Tibial artery (tissue), 4 donors: ENCODE measurements at regions not wholly inside any gene's neighbourhood (a gene's known extent, or its start where the extent isn't known, plus 50 kb on each side); places are given as distances from the start of the nearest gene placed in this dataset.

Experiments used
- DNase-seq, 2 donors: peaks; one replicate each; pipeline ENCODE4 v3.0.0-alpha.2; 2019
- H3K27ac ChIP-seq, 2 donors: fragments of 200-600 bp; sonication (generic) in 1 of 2; 1 replicate in 1 of 2; 2 replicates in 1 of 2; pipeline ENCODE4 v1.5.1; 2018 to 2019; ENCODE audit warnings: mild to moderate bottlenecking in 1 of 2
- H3K27me3 ChIP-seq, 2 donors: fragments of 200-600 bp; sonication (generic) in 1 of 2; one replicate each; pipeline versions ENCODE4 v1.5.1 to v1.6.0; 2016 to 2019
- H3K36me3 ChIP-seq, 3 donors: fragments of 200-600 bp; sonication (generic) in 2 of 3; one replicate each; pipeline ENCODE4 v1.5.1; 2016 to 2019; ENCODE audit warnings: mild to moderate bottlenecking in 2 of 3
- H3K4me1 ChIP-seq, 4 donors: fragments of 200-600 bp; sonication (generic) in 2 of 4; 1 replicate in 3 of 4; 2 replicates in 1 of 4; pipeline ENCODE4 v1.5.1; 2016 to 2019
- H3K4me3 ChIP-seq, 2 donors: fragments of 200-600 bp; sonication (generic) in 1 of 2; 1 replicate in 1 of 2; 2 replicates in 1 of 2; pipeline ENCODE4 v1.5.1; 2018 to 2019; ENCODE audit warnings: mild to moderate bottlenecking in 2 of 2
- H3K9me3 ChIP-seq, 3 donors: fragments of 200-600 bp; sonication (generic) in 1 of 3; one replicate each; pipeline ENCODE4 v1.5.1; 2016 to 2019
- intact Hi-C: fragments of 100-400 bp; cut with DNase I; formaldehyde crosslinking; loops from one replicate; pipeline ENCODE4 v1.15.0; 2023; ENCODE audit warnings: low total_unique reads
- TF ChIP-seq, protein P1 (sequence below), 2 experiments: fragments of 200-600 bp in 1 of 2; fragments of 450-650 bp in 1 of 2; IDR thresholded peaks; one replicate each; pipeline ENCODE4 v1.5.1; 2017 to 2019; ENCODE audit warnings: antibody characterized with exemption in 2 of 2, mild to moderate bottlenecking in 1 of 2, moderate library complexity in 1 of 2

- H3K27ac ChIP-seq, result no peak overlapping the region
- no peak for DNase-seq
- intact Hi-C loops, result no loop called here
- no peaks in the 10 kb centered on the region for H3K4me1 ChIP-seq
- no peaks in the 10 kb centered on the region for H3K9me3 ChIP-seq
- no peaks in the 10 kb centered on the region for H3K27me3 ChIP-seq
- TF ChIP-seq, protein P1, sequence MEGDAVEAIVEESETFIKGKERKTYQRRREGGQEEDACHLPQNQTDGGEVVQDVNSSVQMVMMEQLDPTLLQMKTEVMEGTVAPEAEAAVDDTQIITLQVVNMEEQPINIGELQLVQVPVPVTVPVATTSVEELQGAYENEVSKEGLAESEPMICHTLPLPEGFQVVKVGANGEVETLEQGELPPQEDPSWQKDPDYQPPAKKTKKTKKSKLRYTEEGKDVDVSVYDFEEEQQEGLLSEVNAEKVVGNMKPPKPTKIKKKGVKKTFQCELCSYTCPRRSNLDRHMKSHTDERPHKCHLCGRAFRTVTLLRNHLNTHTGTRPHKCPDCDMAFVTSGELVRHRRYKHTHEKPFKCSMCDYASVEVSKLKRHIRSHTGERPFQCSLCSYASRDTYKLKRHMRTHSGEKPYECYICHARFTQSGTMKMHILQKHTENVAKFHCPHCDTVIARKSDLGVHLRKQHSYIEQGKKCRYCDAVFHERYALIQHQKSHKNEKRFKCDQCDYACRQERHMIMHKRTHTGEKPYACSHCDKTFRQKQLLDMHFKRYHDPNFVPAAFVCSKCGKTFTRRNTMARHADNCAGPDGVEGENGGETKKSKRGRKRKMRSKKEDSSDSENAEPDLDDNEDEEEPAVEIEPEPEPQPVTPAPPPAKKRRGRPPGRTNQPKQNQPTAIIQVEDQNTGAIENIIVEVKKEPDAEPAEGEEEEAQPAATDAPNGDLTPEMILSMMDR (IDR thresholded peaks at IDR 0.05), result no peak
- H3K4me3 ChIP-seq, result no peak overlapping the region
- H3K36me3 ChIP-seq, result no peaks in the 10 kb centered on the region
Observed at GRCh38 chr16:77076839-77077238, 114.2 kb upstream of the MON1B start.

- no peaks in the 10 kb centered on the region for H3K27me3 ChIP-seq
- intact Hi-C loops, result no loop called here
- H3K4me1 ChIP-seq, result no peaks in the 10 kb centered on the region
- no peak overlapping the region for H3K27ac ChIP-seq
- TF ChIP-seq, protein P1 (IDR thresholded peaks at IDR 0.05), result no peak
- no peaks in the 10 kb centered on the region for H3K9me3 ChIP-seq
- no peaks in the 10 kb centered on the region for H3K36me3 ChIP-seq
- no peak overlapping the region for H3K4me3 ChIP-seq
- DNase-seq, result no peak
Observed at GRCh38 chr16:77077256-77077922, 113.6 kb upstream of the MON1B start.

DNA sequence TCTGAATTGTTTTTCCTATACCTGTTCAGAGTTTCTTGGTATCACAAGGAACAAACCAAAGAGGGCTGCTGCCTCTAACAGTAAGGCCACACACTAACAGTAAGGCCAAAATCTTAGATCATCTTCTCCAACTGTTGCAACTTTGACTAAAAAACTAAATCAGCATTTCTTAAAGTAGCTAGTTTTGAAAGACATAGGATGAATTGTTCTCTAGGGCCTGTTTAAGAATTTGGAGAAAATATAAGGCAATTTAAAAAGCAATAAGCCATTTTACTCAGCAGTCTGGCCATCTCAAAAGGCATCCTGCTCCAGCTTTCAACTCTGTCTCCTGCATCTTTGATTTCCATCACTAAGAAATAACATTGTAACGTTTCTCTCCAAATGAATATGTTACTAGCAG lies 105.0 kb upstream of the MON1B start:
- Histone ChIP-seq H3K27ac (no peak overlapping the region), H3K4me3 (no peak overlapping the region), H3K4me1 (no peaks in the 10 kb centered on the region), H3K36me3 (no peaks in the 10 kb centered on the region), H3K27me3 (no peaks in the 10 kb centered on the region), H3K9me3 (no peaks in the 10 kb centered on the region)
- TF ChIP-seq, protein P1 (IDR thresholded peaks at IDR 0.05), result no peak
- no peak for DNase-seq
- intact Hi-C loops, result no loop called here

GRCh38 chr16:77090062-77090461 lies 100.9 kb upstream of the MON1B start:
- Histone ChIP-seq H3K36me3 (no peaks in the 10 kb centered on the region), H3K4me1 (no peaks in the 10 kb centered on the region), H3K27me3 (no peaks in the 10 kb centered on the region), H3K9me3 (no peaks in the 10 kb centered on the region), H3K27ac (no peak overlapping the region), H3K4me3 (no peak overlapping the region)
- intact Hi-C loops, result loop anchor here (10.0 kb wide), 1 partner anchor 55 kb away; no protein-coding TSS in a partner anchor
- TF ChIP-seq, protein P1 (IDR thresholded peaks at IDR 0.05), result no peak
- no peak for DNase-seq

- no peak overlapping the region for H3K4me3 ChIP-seq
- H3K36me3 ChIP-seq, result no peaks in the 10 kb centered on the region
- DNase-seq, result no peak
- H3K9me3 ChIP-seq, result no peaks in the 10 kb centered on the region
- TF ChIP-seq, protein P1 (IDR thresholded peaks at IDR 0.05), result no peak
- no peak overlapping the region for H3K27ac ChIP-seq
- H3K27me3 ChIP-seq, result no peaks in the 10 kb centered on the region
- intact Hi-C loops, result loop anchor here (10.0 kb wide), 1 partner anchor 59 kb away; no protein-coding TSS in a partner anchor
- H3K4me1 ChIP-seq, result no peaks in the 10 kb centered on the region
Observed at GRCh38 chr16:77093309-77093708, 97.7 kb upstream of the MON1B start.
